GM18858 (cell line): ENCODE measurements at regions not wholly inside any gene's neighbourhood (a gene's known extent, or its start where the extent isn't known, plus 50 kb on each side); places are given as distances from the start of the nearest gene placed in this dataset.

Experiments
- ATAC-seq: cut with Tn5 transposase; IDR thresholded peaks from one replicate; pipeline ENCODE4 v1.9.1; 2021; ENCODE audit not compliant: unreplicated experiment

DNA sequence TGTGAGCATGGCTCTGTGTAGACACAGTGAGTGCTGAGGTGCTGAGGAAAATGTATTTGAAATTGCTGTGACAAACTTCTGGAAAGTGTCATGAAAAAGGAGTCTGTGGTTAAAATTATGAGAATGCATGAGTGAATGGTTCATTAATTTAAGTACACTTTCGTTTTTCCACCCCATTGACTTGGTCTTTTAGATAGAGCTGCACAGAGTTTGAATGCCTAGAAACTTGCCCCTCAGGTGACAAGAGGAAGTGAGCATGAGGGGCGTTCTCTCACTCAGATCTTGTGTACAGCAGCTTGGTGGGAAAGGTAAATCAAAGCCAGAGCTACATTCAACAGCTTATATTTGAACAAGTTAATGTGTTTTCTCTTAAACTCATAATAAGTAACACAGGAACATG is 296.8 kb downstream of the WDR72 start:
- ATAC-seq = peak; percentile 49

DNA sequence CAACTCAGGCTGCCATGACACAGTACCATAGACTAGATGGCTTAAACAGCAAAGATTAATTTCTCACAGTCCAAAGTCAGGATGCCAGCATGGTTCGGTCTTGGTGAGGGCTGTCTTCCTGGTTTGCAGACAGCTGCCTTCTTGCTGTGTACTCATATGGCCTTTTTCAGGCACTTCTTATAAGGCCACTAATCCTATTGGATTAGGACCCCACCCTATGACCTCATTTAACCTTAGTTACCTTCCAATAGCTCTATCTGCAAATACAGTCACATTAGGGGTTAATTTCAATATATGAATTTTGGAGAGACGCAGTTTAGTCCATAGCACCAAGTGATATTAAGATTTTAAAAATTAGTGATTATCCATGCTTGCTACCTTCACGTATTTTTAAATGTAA is 297.8 kb downstream of the WDR72 start:
- ATAC-seq = no peak

DNA sequence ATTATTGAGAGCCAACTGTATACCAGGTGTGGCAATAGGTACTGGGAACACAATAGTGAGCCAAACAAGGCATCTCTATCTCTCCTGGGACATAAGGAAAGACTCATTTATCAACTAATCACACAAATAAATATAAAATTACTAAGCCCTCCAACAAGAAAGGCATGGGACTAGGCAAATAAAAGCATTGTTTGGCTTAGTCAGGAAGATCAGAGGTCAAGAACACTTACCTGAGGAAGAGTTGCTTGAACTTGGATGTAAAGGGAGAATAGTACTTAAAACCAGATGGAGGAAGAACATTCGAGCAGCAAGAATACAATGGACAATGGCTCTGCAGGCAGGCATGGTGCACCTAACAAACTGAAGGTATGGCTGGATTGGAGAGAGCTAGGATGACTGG is 300.7 kb downstream of the WDR72 start:
- no peak for ATAC-seq

DNA sequence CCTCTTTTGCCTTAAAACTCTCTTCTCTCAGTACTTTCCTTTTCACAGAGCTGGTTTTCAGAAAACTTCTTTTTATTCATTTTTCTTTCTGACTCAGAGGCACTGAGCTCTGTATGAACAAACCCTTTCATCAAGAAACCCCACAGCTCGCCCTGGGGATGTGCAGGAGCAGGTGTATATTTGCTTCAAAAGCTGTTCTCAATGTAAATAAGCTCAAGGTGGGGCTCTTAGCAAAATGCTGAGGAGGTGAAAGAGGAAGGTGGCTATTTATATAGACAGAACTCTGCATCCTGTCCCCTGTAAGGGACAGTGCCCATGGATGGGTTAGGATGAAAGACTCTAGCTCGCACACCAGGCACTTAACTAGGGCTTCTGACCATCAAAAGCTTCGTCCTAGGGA is 302.0 kb downstream of the WDR72 start:
- no peak for ATAC-seq

DNA sequence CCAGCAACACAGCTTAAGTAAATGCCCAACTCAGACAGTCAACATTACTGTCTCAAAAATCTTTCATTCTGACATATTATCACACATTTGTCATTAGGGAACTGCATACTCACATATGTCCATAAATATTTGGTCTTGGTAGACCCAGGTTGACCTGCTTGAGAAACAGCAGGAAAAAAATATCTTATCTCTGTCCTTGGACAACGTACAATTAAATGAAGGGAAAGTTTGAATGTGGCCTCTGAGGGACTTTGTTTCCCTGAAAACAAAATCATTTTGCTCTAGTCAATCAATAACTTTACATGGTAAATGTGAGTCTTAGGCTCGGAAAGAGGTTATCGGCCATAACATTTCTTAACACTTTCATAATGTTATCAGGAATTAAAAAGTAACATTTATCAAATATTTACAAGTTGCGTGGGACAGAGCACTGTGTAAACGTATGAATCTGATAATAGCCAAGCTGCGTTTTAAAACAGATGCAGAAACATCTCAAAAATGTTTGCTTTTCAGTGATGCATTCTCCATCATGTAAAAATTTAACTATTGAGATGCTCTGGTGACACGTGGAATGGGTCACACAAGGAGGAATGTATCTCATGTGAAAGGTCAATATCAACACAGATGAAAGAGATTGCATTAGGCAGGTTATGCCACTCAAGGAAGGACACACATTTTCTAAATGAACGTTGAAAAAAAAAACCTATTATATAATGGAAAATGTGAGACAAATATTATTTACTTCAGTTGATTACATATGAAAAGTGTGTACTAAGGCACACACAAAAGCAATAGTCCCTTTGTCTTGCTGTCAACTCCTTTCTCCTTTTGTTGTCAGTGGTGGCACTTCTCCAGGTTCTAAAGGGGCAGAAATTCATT is 304.4 kb downstream of the WDR72 start:
- no peak for ATAC-seq

DNA sequence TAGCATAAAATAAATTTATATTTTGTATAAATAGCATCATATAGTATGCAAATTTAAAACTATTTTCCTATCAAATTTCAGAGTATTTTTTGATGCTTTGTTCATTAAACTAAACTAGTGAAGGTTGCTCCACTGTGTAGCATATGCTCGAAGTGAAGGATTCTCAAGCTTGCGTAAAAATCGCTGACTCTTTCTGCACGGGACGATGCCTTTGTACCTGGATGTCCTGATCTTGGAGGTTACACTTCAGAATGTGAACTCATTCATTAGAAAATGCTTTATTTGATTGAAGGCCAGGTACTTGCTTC is 305.0 kb downstream of the WDR72 start:
- no peak for ATAC-seq

DNA sequence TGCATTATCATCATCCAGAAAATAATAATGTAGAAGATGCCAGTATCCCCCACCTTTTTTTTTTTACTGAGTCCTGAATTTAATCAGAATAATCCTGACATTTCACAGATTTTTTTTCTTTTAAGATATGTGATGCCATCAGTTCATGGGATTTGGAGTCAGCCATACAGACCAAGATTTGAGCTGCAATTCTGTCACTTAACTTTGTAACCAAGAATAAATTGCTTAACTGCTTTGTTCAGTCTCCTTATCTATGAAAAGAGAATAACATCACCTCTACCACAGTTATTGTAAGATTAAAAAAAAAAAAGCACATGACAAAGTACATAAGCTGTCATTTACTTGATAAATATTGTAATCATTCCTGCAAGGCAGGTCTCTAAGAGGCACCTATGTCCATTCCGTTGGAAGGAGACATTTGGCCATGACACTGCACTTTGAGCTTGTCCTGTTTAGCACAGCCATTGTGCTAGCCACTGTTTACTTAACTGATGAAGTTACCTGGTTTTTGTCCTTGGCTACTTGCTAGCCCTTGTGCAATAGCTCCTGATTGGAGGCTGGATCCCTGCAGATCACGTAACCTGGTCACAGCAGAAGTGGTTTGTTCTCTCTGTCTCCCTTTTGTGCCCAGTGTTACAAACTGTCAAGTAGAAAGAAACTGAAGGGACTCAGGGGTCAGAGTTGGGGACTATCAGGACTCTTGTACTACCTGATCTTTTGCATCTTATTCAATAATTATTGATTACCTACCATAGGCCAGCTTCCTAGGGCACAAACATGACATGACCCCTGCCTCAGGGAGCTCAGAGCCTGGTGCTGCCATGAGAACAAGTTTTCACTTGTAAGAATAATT is 306.0 kb downstream of the WDR72 start:
- no peak for ATAC-seq

DNA sequence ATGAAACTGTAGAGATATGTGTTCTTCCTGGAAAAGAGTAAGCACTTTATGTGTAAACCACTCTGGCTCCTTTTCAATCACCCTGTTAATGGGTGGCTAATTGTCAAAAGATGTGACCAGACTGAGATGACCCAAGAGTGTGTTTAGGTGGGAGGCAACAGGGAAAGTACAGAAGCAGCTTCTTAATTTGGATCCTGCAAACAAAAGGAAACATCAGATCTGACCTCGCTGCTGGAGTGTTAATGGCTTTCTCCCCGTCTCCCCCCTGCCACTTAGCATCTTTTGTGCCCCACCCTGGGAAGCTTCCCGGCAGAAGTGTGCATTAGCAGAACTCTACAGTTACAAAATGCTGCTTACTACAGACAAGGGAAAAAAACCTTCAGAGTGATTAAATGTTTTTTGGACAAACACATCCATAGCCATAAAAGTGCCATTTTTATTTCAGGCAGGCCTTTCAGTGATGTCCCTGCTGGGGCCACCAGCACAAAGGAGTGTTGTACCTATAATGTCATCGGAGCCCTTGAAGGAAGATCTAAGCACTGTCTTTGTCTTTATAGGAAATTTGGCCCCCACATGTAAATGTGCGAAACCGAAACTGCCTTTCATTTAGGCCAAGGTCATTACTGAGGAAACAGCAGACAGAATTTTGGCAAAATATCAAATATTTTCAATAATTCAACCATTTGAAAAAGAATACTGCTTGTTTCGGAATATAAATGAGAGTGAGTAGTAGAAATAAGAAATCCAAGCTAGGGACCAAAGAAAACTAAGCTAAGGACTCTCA is 311.0 kb downstream of the WDR72 start:
- no peak for ATAC-seq

DNA sequence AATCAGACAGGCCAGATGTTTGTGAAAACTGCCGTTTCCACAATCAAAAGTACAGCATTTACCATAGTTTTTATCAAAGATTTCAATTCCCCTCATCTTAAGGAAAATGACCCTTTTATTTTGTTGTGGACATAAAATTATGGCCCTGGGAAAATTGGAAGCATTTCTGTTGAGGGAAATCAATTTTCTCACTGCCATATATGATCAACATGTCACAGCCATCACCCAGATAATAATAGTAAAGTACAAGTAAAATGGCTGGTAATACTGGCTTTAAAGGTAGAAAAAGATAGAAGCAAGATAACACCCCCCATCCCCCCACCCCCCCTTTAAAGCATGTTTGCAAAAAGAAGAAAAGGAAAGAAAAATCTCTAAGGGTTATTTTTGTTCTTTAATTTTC is 311.7 kb downstream of the WDR72 start:
- no peak for ATAC-seq

DNA sequence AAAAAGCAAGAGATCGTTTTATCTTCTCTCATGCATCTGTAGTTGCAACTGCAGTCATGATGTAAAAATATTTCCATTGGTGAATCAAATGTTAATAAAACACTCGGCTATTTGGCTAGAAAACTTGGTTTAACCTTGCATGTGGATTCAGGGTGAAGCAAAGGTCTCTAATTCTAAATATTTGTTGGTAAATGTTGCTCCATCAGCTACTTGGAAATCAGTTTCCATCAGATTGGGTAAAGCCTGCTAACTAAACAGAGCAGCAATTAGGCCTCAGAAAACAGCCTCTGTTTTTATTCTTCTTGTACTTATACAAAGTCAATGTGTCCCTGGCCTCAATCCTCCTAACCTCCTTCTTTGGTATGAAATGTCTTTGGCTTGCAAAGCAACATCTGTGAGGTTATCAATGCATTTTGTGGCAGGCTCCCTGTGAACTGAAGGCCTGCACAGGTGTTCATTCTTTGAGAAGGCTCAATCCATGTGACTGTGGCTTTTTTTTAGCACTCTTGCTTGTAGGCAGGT is 312.3 kb downstream of the WDR72 start:
- no peak for ATAC-seq

DNA sequence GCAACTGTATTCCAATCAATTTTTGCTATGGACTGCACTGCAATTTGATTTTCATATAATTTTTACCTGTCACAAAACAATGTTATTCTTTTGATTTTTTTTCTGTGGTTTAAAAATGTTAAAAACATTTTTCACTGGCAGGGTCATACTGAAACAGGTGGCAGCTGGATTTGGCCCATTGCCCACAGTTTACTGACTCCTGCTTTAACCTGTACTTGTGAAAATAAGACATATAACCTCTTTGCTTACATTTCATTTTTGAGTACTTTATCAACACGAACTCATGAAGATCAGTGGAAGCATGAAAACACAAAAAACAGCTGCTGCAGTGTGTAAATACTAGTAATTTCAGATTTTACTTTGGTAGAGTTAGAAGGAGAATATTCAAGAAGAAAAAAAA is 313.1 kb downstream of the WDR72 start:
- ATAC-seq = no peak

DNA sequence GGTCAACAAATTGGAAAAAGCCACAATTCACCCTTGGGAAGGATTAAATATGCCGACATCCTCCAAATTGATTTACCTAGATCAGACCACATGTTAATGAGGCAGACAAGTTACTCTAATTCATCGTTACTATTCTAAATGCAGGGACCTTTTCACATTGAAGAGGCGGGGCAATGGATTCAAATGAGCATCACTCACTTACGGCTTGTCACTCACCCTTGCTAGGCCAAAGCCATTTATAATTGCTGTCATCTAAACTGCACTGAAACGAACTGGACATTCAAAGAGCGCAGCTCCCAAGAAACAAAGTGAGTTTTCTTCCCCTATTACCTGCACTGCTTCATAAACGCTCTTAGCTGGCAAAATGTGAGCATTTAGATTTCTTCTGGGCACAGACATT is 313.9 kb downstream of the WDR72 start:
- no peak for ATAC-seq

DNA sequence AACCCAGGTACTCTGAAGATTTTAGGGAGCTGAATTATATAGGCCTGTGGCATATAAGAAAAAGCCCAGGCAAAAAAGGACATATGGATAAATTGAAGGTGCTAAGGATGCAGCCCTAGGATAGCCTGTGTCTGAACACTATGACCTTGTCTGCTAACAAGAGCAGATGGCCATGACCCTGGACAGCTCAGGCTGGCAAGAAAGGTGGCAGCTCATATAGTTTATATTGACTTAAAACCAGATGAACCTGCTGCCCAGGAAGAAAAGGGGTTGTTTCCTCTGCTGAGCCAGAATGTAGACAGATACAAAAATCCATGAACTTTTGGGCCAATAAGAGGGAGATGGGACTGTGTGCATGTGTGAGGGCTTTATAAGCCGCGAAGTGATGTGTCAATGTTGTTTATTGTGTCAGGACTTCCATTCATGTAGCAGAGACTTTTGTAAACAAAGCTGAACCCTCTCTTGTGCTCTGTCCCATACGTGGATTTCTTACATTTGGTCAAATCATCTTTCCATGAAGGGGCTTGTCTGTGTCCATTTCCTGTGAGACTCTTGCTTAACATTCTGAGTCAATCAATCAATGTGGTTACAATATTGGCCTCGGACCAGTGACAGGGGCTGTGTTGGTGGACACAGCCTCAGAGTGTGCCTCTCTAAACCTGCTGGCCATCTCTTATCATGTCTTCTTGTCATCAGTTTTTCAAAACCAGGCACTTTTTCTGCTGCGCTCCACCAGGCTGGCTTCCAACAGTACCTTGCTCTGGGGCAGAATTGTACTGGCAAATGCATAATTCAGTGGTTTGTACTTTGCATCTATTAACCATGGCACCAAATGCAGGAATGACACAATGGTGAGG is 321.2 kb downstream of the WDR72 start:
- no peak for ATAC-seq

DNA sequence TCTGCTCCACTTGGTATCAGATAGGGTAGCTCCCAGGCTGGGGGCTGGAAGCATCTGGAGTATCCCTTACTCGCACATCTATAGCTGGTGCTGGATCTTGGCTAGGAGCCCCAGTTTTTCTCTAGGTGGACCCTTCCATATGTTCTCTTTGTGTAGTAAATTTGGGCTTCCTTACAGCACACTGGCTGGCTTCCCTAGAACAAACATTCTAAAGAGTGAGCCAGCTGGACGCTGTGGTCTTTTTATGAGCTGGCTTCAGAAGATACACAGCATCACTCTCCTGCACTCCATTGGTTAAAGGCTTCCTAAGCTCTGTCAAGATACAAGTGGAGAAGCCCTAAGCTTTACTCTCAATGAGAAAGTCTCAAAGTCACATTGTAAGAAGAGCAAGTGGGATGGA is 322.1 kb downstream of the WDR72 start:
- no peak for ATAC-seq

DNA sequence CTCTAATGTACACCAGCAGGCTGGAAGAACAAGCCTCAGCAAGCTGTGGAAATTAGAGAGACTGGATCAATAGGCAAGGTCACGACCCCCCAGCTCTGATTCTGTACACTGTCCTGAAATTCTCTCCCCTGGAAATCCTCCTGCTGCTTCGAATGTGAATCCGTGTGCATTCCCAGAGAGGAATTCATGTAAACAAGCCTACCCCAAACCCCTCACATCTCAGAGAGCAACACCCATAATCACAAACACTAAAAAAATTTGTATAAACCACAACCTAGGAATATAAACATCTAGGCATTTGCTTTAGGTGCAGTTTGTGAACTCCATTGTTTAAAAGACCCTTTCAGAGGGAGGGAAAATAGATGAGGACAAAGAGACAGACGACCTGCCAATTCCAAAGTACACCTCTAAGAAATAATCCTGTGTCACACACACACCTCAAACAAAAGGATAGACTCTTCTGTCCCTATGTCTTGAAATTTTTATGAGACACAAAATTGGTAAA is 325.2 kb downstream of the WDR72 start:
- ATAC-seq = no peak

DNA sequence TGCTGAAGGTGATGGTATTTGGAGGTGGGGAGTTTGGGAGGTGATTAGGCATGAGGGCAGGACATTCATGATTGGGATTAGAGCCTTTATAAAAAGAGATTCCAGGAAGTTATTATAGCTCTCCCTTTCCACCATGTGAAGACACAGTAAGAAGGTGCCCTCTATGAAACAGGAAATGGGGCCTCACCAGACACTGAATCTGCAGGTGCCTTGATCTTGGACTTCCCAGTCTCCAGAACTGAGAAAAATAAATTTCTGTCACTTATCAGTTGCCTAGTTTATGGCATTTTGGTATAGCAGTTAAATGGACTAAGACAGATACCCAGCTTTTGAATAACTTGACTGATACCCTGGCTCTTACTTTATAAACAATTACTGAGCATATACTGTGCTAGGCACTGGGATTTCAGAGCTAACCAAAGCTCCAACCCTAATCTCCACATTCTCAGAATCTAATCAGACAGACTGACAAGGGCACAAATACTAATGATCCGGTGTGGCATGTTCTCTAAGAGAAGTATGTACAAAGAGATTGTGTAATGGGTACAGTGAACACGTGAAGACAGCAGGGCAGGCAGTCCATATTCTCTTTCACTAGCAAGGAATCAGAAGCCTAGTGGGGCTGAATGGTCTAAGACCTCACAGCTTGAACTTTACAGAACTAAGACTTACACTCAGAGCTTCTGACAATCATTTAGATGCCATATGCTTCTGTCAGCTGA is 343.1 kb downstream of the WDR72 start:
- no peak for ATAC-seq

DNA sequence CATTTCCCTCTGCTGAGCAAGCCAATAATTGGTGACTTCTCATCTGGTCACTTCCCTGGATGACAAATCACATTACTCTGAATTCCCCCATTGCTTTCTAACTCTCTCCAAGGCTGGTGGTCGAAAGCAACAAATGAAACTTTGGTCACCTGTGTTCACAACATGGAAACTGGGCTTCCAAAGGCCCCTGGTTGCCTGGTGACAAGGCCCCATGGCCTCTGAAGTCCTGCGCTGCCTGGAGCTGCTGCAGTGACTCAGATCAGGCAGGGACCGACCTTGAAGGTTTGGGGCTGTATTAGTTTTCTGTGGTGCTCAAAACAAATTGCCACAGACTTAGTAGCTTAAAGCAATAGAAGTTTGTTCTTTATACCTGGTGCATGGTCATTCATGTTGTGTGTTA is 345.3 kb downstream of the WDR72 start:
- ATAC-seq = no peak

DNA sequence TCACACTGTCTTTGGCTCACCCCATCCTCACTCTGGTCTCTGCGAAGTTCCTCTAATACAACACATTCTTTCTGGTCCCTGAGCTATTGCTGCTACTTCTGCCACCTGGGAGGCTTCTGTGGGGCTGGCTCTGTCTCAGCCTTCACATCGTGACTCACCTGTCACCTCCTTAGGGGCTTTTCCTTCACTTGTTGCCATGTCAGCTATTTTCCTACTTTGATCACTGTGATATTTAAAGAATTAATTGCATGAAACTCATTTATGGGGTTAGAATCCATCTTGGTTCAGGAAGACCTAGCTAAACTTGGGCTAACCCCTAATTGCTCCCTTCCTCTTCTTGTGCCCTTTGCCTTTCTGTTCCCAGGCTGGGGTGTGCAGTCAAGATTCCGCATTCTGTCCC is 346.9 kb downstream of the WDR72 start:
- no peak for ATAC-seq

DNA sequence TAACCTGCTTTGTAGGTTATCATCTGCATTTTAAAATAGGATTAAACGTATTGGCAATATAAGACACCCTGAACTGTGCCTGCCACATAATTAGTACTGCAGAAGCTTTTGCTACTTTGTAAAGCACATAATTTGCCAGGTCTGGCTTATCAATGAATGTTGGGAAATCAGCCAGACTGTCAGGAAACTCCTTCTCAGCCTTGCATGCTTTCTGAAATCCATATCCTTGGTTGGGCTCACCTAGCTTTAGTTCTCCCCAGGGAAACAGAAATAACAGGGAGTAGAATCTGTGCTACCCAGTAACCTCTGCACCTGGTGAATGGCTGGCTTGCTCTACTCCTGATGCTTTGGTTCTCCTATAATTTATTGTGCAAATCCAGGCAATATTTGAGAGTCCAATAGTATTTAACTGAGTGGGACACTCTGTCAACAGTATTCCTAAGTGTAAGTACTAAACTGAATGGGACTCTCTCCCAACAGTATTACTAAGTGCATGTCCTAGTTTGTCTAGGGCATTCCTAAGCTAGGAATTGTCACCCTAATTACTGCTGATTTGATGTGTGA is 354.5 kb downstream of the WDR72 start:
- no peak for ATAC-seq
